ENCODE measurements at regions not wholly inside any gene's neighbourhood (a gene's known extent, or its start where the extent isn't known, plus 50 kb on each side); places are given as distances from the start of the nearest gene placed in this dataset.

- no peak for DNase-seq
- no peak for ATAC-seq
- intact Hi-C loops (cut with DNase I): no loop called here
Observed at GRCh38 chr7:138245216-138245615, 169.0 kb downstream of the AKR1D1 start.

GRCh38 chr7:138245682-138246081 is 169.4 kb downstream of the AKR1D1 start:
- Histone ChIP-seq H3K4me1 (no peaks in the 10 kb centered on the region), H3K4me3 (no peak overlapping the region), H3K27me3 (no peaks in the 10 kb centered on the region), H3K36me3 (no peaks in the 10 kb centered on the region), H3K27ac (no peak overlapping the region), H3K9me3 (peaks cover 10% of the 10 kb centered on the region)
- peak; percentile 74 for ATAC-seq
- no peak for TF ChIP-seq CTCF (IDR thresholded peaks at IDR 0.05)
- no peak for DNase-seq
- intact Hi-C loops (cut with DNase I): no loop called here

More at GRCh38 chr7:138245216-138245615, 169.0 kb downstream of the AKR1D1 start:
- no peak for TF ChIP-seq CTCF (IDR thresholded peaks at IDR 0.05)
- no peak overlapping the region for H3K4me3 ChIP-seq
- peaks cover 10% of the 10 kb centered on the region for H3K9me3 ChIP-seq
- H3K27me3 ChIP-seq: no peaks in the 10 kb centered on the region
- H3K36me3 ChIP-seq: no peaks in the 10 kb centered on the region
- no peaks in the 10 kb centered on the region for H3K4me1 ChIP-seq
- H3K27ac ChIP-seq: no peak overlapping the region

GRCh38 chr7:138246428-138246827 is 170.2 kb downstream of the AKR1D1 start:
- intact Hi-C loops (cut with DNase I): no loop called here
- no peak for TF ChIP-seq CTCF (IDR thresholded peaks at IDR 0.05)
- H3K36me3 ChIP-seq: no peaks in the 10 kb centered on the region
- H3K27ac ChIP-seq: no peak overlapping the region
- H3K27me3 ChIP-seq: no peaks in the 10 kb centered on the region
- no peaks in the 10 kb centered on the region for H3K4me1 ChIP-seq
- peaks cover 10% of the 10 kb centered on the region for H3K9me3 ChIP-seq
- no peak for DNase-seq
- no peak for ATAC-seq
- H3K4me3 ChIP-seq: no peak overlapping the region

GRCh38 chr7:138247081-138247480 is 170.8 kb downstream of the AKR1D1 start:
- intact Hi-C loops (cut with DNase I): no loop called here
- H3K4me1 ChIP-seq: no peaks in the 10 kb centered on the region
- no peaks in the 10 kb centered on the region for H3K27me3 ChIP-seq
- no peak overlapping the region for H3K27ac ChIP-seq
- no peak for DNase-seq
- TF ChIP-seq CTCF (IDR thresholded peaks at IDR 0.05): no peak
- H3K9me3 ChIP-seq: peaks cover 10% of the 10 kb centered on the region
- H3K4me3 ChIP-seq: no peak overlapping the region
- no peak for ATAC-seq
- no peaks in the 10 kb centered on the region for H3K36me3 ChIP-seq

- ATAC-seq: no peak
Observed at GRCh38 chr7:138247568-138248333, 171.5 kb downstream of the AKR1D1 start.

More at GRCh38 chr7:138247568-138248333, 171.5 kb downstream of the AKR1D1 start:
- no peak overlapping the region for H3K4me3 ChIP-seq
- no peaks in the 10 kb centered on the region for H3K36me3 ChIP-seq
- H3K9me3 ChIP-seq: peaks cover 10% of the 10 kb centered on the region
- no peaks in the 10 kb centered on the region for H3K4me1 ChIP-seq
- intact Hi-C loops (cut with DNase I): no loop called here
- no peak overlapping the region for H3K27ac ChIP-seq
- TF ChIP-seq CTCF (IDR thresholded peaks at IDR 0.05): no peak
- no peak for DNase-seq
- no peaks in the 10 kb centered on the region for H3K27me3 ChIP-seq

Data from upper lobe of right lung (tissue), 1 donor.